ENCODE measurements at regions not wholly inside any gene's neighbourhood (a gene's known extent, or its start where the extent isn't known, plus 50 kb on each side); places are given as distances from the start of the nearest gene placed in this dataset.

- TF ChIP-seq SRF (IDR thresholded peaks at IDR 0.05; ENCODE audit: low read depth) (no peak), EZH2 (IDR thresholded peaks at IDR 0.05) (no peak), CEBPB (IDR thresholded peaks at IDR 0.05; ENCODE audit: low read depth) (no peak), JUND (IDR thresholded peaks at IDR 0.05) (no peak), ZBTB33 (IDR thresholded peaks at IDR 0.05; ENCODE audit: extremely low read depth, insufficient replicate concordance, low read length) (no peak), POLR2AphosphoS5 (IDR thresholded peaks at IDR 0.05; ENCODE audit: low read depth, low read length) (no peak), CBX3 (IDR thresholded peaks at IDR 0.05; ENCODE audit: low read depth) (no peak), ZFX (IDR thresholded peaks at IDR 0.05) (no peak), EZH2phosphoT487 (IDR thresholded peaks at IDR 0.05; ENCODE audit: borderline replicate concordance) (no peak), SIN3A (IDR thresholded peaks at IDR 0.05; ENCODE audit: low read depth) (no peak), FOSL1 (IDR thresholded peaks at IDR 0.05; ENCODE audit: low read depth) (no peak), EGR1 (IDR thresholded peaks at IDR 0.05; ENCODE audit: low read depth) (no peak), SP1 (IDR thresholded peaks at IDR 0.05; ENCODE audit: low read depth) (no peak), ZNF274 (IDR thresholded peaks at IDR 0.05; ENCODE audit: low read depth, low read length) (no peak), TCF7L2 (IDR thresholded peaks at IDR 0.05; ENCODE audit: borderline replicate concordance, extremely low read depth, insufficient read depth, insufficient read length) (no peak), RAD21 (IDR thresholded peaks at IDR 0.05; ENCODE audit: low read depth) (no peak)
- H3K27me3 ChIP-seq (ENCODE audit: insufficient read depth, low read length), result no peaks in the 10 kb centered on the region
- DNase-seq (ENCODE audit: low read depth, low spot score) (no peak), ATAC-seq (no peak)
- H4K20me1 ChIP-seq (ENCODE audit: insufficient read depth), result no peaks in the 10 kb centered on the region
- no peaks in the 10 kb centered on the region for H3K79me2 ChIP-seq (ENCODE audit: insufficient read depth, low read length)
- H3K4me2 ChIP-seq (ENCODE audit: low read length), result no peak overlapping the region
- H3K27ac ChIP-seq (ENCODE audit: low read depth, low read length), result no peak overlapping the region
- H3K36me3 ChIP-seq (ENCODE audit: control insufficient read depth in 1 of 2, insufficient read depth in 2 of 2, low read length in 2 of 2), result no peaks in the 10 kb centered on the region
- no peak overlapping the region for H2AFZ ChIP-seq (ENCODE audit: low read depth, low read length, poor library complexity, severe bottlenecking)
- no peaks in the 10 kb centered on the region for H3K9me3 ChIP-seq (ENCODE audit: control insufficient read depth in 1 of 2, insufficient read depth in 1 of 2, low read depth in 1 of 2, low read length in 2 of 2)
- intact Hi-C loops (cut with micrococcal nuclease), result no loop called here
- no peak overlapping the region for H3K9ac ChIP-seq (ENCODE audit: low read length)
- ChIA-PET CTCF (no interaction called here), RAD21 (ENCODE audit: low non-redundant PET in 1 of 2, low total read pairs in 2 of 2, uncharacterized antibody in 2 of 2, unreplicated experiment in 2 of 2) (no interaction called here), POLR2A (no interaction called here)
- no TSS peak for BruUV-seq (replicated peaks)
- H3K4me3 ChIP-seq (replicated peaks in 1 of 2; ENCODE audit: low read depth in 1 of 2, low read length in 2 of 2), result no peak overlapping the region
- H3K4me1 ChIP-seq (ENCODE audit: control insufficient read depth in 1 of 2, insufficient read depth in 2 of 2, low read length in 2 of 2), result no peaks in the 10 kb centered on the region
- no peaks in the 10 kb centered on the region for H3K9me2 ChIP-seq (ENCODE audit: insufficient read depth)
These were observed 209.9 kb downstream of the TMEM182 start for GRCh38 chr2:102971701-102972100.

Data from HCT116 (cell line).